H1 (cell line): ENCODE measurements at regions not wholly inside any gene's neighbourhood (a gene's known extent, or its start where the extent isn't known, plus 50 kb on each side); places are given as distances from the start of the nearest gene placed in this dataset.

Source experiments
- CTCF ChIA-PET: fragments of 300-600 bp; sonication (Branson Sonifier 250); formaldehyde crosslinking; loops from one replicate; lab custom pipeline; 2021; ENCODE audit not compliant: partially characterized antibody; lab: Charles Lee
- POLR2A ChIA-PET: fragments of 300-600 bp; sonication (Branson Sonifier 250); formaldehyde crosslinking; loops from one replicate; lab custom pipeline; 2021; ENCODE audit warnings: inconsistent platforms; ENCODE audit not compliant: partially characterized antibody; lab: Charles Lee
- DNase-seq, 2 experiments: peaks; one replicate each; pipeline versions ENCODE4 v3.0.0 to v3.0.0-alpha.2; 2010 to 2022; ENCODE audit warnings: low spot score in 2 of 2, low read depth in 1 of 2, mixed read lengths in 1 of 2
- FAIRE-seq: peaks from 2 replicates; lab custom pipeline; 2011; peaks lifted over from hg19 to GRCh38; lab: Jason Lieb, UNC
- H2AFZ ChIP-seq: 2 replicates; pipeline ENCODE4 v1.8.1; 2012; ENCODE audit warnings: low read length, inconsistent platforms
- H2AK5ac ChIP-seq: 2 replicates; pipeline ENCODE4 v1.6.1; 2013; ENCODE audit warnings: low read depth, low read length
- H2BK120ac ChIP-seq: replicated peaks from 2 replicates; pipeline ENCODE3; 2013; ENCODE audit warnings: low read depth, low read length, inconsistent platforms
- H2BK12ac ChIP-seq: 2 replicates; pipeline ENCODE4 v1.6.1; 2013; ENCODE audit warnings: low read depth, low read length
- H2BK15ac ChIP-seq: 2 replicates; pipeline ENCODE4 v1.6.1; 2013; ENCODE audit warnings: low read length
- H2BK20ac ChIP-seq: 2 replicates; pipeline ENCODE4 v1.6.1; 2013; ENCODE audit warnings: low read length
- H2BK5ac ChIP-seq: 2 replicates; pipeline ENCODE4 v1.6.1; 2013; ENCODE audit warnings: low read depth, low read length
- H3K14ac ChIP-seq: 2 replicates; pipeline ENCODE4 v1.6.1; 2013; ENCODE audit warnings: inconsistent platforms; ENCODE audit not compliant: insufficient read length
- H3K18ac ChIP-seq: 2 replicates; pipeline ENCODE4 v1.6.1; 2013; ENCODE audit warnings: low read length; ENCODE audit errors: extremely low read depth
- H3K23ac ChIP-seq: 2 replicates; pipeline ENCODE4 v1.6.1; 2013; ENCODE audit warnings: inconsistent platforms; ENCODE audit not compliant: insufficient read length
- H3K23me2 ChIP-seq: 2 replicates; pipeline ENCODE4 v1.6.1; 2013; ENCODE audit warnings: low read depth, low read length
- H3K27ac ChIP-seq: 2 replicates; pipeline ENCODE4 v1.6.1; 2011; ENCODE audit warnings: low read depth, low read length, inconsistent platforms
- H3K27me3 ChIP-seq, 4 experiments: replicated peaks in 1 of 4; 1 replicate in 1 of 4; 2 replicates in 3 of 4; pipeline versions ENCODE4 v1.6.1 to v1.8.1; 2011 to 2013; ENCODE audit warnings: low read length in 3 of 4, mild to moderate bottlenecking in 3 of 4, inconsistent platforms in 2 of 4, mixed read lengths in 2 of 4, moderate library complexity in 1 of 4; ENCODE audit not compliant: control insufficient read depth in 3 of 4, insufficient read depth in 3 of 4; ENCODE audit errors: extremely low read depth in 1 of 4
- H3K36me3 ChIP-seq, 4 experiments: 2 replicates each; pipeline versions ENCODE4 v1.6.1 to v1.8.1; 2011 to 2013; ENCODE audit warnings: mild to moderate bottlenecking in 4 of 4, low read length in 3 of 4, moderate library complexity in 2 of 4, control low read depth in 1 of 4, inconsistent platforms in 1 of 4; ENCODE audit not compliant: insufficient read depth in 4 of 4, control insufficient read depth in 2 of 4
- H3K4ac ChIP-seq: replicated peaks from 2 replicates; pipeline ENCODE3; 2013; ENCODE audit warnings: low read length, low read depth, mixed read lengths, inconsistent platforms; ENCODE audit not compliant: insufficient read length
- H3K4me1 ChIP-seq, 4 experiments: replicated peaks in 1 of 4; 1 replicate in 1 of 4; 2 replicates in 3 of 4; pipeline versions ENCODE4 v1.6.1 to v1.8.1; 2011 to 2013; ENCODE audit warnings: low read length in 3 of 4, inconsistent platforms in 2 of 4, mixed read lengths in 1 of 4; ENCODE audit not compliant: insufficient read depth in 4 of 4, control insufficient read depth in 3 of 4
- H3K4me2 ChIP-seq, 2 experiments: 2 replicates each; pipeline versions ENCODE4 v1.6.1 to v1.8.1; 2011 to 2013; ENCODE audit warnings: low read depth in 2 of 2, low read length in 2 of 2, control low read depth in 1 of 2, inconsistent platforms in 1 of 2, mild to moderate bottlenecking in 1 of 2; ENCODE audit not compliant: insufficient read depth in 1 of 2
- H3K4me3 ChIP-seq, 4 experiments: fragments of 200-600, 300-600 bp in 1 of 4; sonication (generic), shearing (Covaris generic), sonication (Bioruptor Twin) in 1 of 4; 2 replicates each; pipeline versions ENCODE4 v1.5.1 to v1.8.1; 2011 to 2016; ENCODE audit warnings: low read length in 4 of 4, low read depth in 3 of 4, control low read depth in 2 of 4, inconsistent platforms in 2 of 4, mild to moderate bottlenecking in 2 of 4, mixed read lengths in 1 of 4, moderate library complexity in 1 of 4; ENCODE audit not compliant: insufficient read depth in 2 of 4; ENCODE audit errors: extremely low read depth in 1 of 4
- H3K56ac ChIP-seq: replicated peaks from 2 replicates; pipeline ENCODE3; 2013; ENCODE audit warnings: low read depth, mild to moderate bottlenecking, mixed read lengths, low read length, inconsistent platforms; ENCODE audit not compliant: insufficient read length
- H3K79me1 ChIP-seq: 2 replicates; pipeline ENCODE4 v1.6.1; 2013; ENCODE audit warnings: low read depth, low read length, control low read depth
- H3K79me2 ChIP-seq, 2 experiments: 2 replicates each; pipeline versions ENCODE4 v1.6.1 to v1.8.1; 2012 to 2013; ENCODE audit warnings: low read length in 2 of 2, mild to moderate bottlenecking in 2 of 2, inconsistent platforms in 1 of 2; ENCODE audit not compliant: insufficient read depth in 2 of 2, control insufficient read depth in 1 of 2
- H3K9ac ChIP-seq, 4 experiments: replicated peaks in 1 of 4; 1 replicate in 1 of 4; 2 replicates in 3 of 4; pipeline versions ENCODE4 v1.6.1 to v1.8.1; 2011 to 2013; ENCODE audit warnings: low read depth in 3 of 4, low read length in 3 of 4, control low read depth in 2 of 4, mild to moderate bottlenecking in 2 of 4, moderate library complexity in 2 of 4, inconsistent platforms in 1 of 4; ENCODE audit errors: extremely low read depth in 1 of 4
- H3K9me3 ChIP-seq, 2 experiments: 2 replicates each; pipeline versions ENCODE4 v1.6.1 to v1.8.1; 2012 to 2013; ENCODE audit warnings: mild to moderate bottlenecking in 2 of 2, moderate library complexity in 2 of 2, control low read depth in 1 of 2, inconsistent platforms in 1 of 2, low read depth in 1 of 2, low read length in 1 of 2, mixed read lengths in 1 of 2; ENCODE audit not compliant: insufficient read depth in 2 of 2
- H4K20me1 ChIP-seq, 2 experiments: replicated peaks in 1 of 2; 2 replicates each; pipeline versions ENCODE3 to v1.8.1; 2011 to 2013; ENCODE audit warnings: inconsistent platforms in 2 of 2, low read length in 2 of 2, mild to moderate bottlenecking in 1 of 2; ENCODE audit not compliant: insufficient read depth in 2 of 2, control insufficient read depth in 1 of 2
- H4K5ac ChIP-seq: 2 replicates; pipeline ENCODE4 v1.6.1; 2013; ENCODE audit warnings: low read length, low read depth, mixed read lengths, inconsistent platforms; ENCODE audit not compliant: insufficient read length
- H4K8ac ChIP-seq: 2 replicates; pipeline ENCODE4 v1.8.0; 2013; ENCODE audit warnings: mild to moderate bottlenecking, moderate library complexity, low read length, inconsistent platforms; ENCODE audit not compliant: insufficient read depth; ENCODE audit errors: extremely low read depth
- H4K91ac ChIP-seq: replicated peaks from 2 replicates; pipeline ENCODE3; 2013; ENCODE audit warnings: low read length, mixed read lengths, inconsistent platforms; ENCODE audit not compliant: insufficient read length
- ASH2L ChIP-seq: fragments of 200-600, 300-600 bp; sonication (generic); IDR thresholded peaks from one replicate; pipeline ENCODE4 v1.7.1; 2017; ENCODE audit warnings: low read length
- GABPA ChIP-seq: IDR thresholded peaks from 2 replicates; pipeline ENCODE4 v1.6.1; 2011; ENCODE audit warnings: mild to moderate bottlenecking, low read length, moderate library complexity, borderline replicate concordance; ENCODE audit not compliant: insufficient read depth
- GTF2F1 ChIP-seq: IDR thresholded peaks from 2 replicates; pipeline ENCODE4 v1.6.1; 2012; ENCODE audit warnings: low read depth, low read length, improper control_type of control experiment, borderline replicate concordance
- JUND ChIP-seq: IDR thresholded peaks from 2 replicates; pipeline ENCODE4 v1.6.1; 2011; ENCODE audit warnings: mild to moderate bottlenecking, improper control_type of control experiment, low read length
- RNF2 ChIP-seq: fragments of 200-900, 300-1000 bp; sonication (generic); IDR thresholded peaks from 2 replicates; pipeline ENCODE4 v1.7.1; 2016; ENCODE audit warnings: borderline replicate concordance, low read depth, mild to moderate bottlenecking, antibody characterized with exemption, low read length; ENCODE audit not compliant: poor library complexity, severe bottlenecking; ENCODE audit errors: missing control alignments
- WGBS, 2 experiments: shearing (Covaris generic) in 1 of 2; methylation state at CpG; one replicate each; pipeline versions ENCODE4 v1.1.6 to v1.1.7; 2013 to 2015; ENCODE audit warnings: low lambda C conversion rate in 2 of 2, mixed read lengths in 2 of 2, inconsistent platforms in 1 of 2, low coverage in 1 of 2, missing lambda C conversion rate in 1 of 2; ENCODE audit not compliant: insufficient replicate concordance in 2 of 2, insufficient coverage in 1 of 2, insufficient read length in 1 of 2; ENCODE audit errors: extremely low coverage in 1 of 2, missing lambda C conversion rate in 1 of 2; 5-methylcytosine and 5-hydroxymethylcytosine counted together

GRCh38 chr11:127625402-127625801, 624.8 kb upstream of the KIRREL3 start:
- Histone ChIP-seq H2BK120ac (no peak overlapping the region), H3K27ac (no peak overlapping the region), H3K23me2 (no peaks in the 10 kb centered on the region), H3K4ac (no peak overlapping the region), H3K79me2 (no peaks in the 10 kb centered on the region), H3K4me3 (no peak overlapping the region), H4K91ac (no peak overlapping the region), H2BK20ac (no peak overlapping the region), H3K9ac (no peak overlapping the region), H2BK12ac (no peak overlapping the region), H2BK15ac (no peak overlapping the region), H2AK5ac (no peak overlapping the region), H4K5ac (no peak overlapping the region), H2AFZ (no peak overlapping the region), H3K14ac (no peak overlapping the region), H3K4me1 (no peaks in the 10 kb centered on the region), H2BK5ac (no peak overlapping the region), H3K4me2 (no peak overlapping the region), H3K56ac (no peak overlapping the region), H3K36me3 (no peaks in the 10 kb centered on the region), H4K8ac (no peak overlapping the region), H4K20me1 (no peaks in the 10 kb centered on the region), H3K18ac (no peak overlapping the region), H3K23ac (no peak overlapping the region), H3K27me3 (no peaks in the 10 kb centered on the region; a peak in 1 of 7 replicates), H3K79me1 (no peaks in the 10 kb centered on the region), H3K9me3 (no peaks in the 10 kb centered on the region)
- FAIRE-seq = no peak
- WGBS, 2 experiments = 96% methylated on average over 3 of the region's 3 CpGs; no CpG with 5 or more reads in 1 of the 2 experiments
- no peak for DNase-seq
- ChIA-PET POLR2A (no interaction called here), CTCF (interaction anchor here (0.9 kb wide), 1 partner anchor 532 kb away, joined by 4 read pairs; no protein-coding TSS in a partner anchor)
- no peak for TF ChIP-seq JUND
- TF ChIP-seq GTF2F1 = no peak
- TF ChIP-seq GABPA = no peak
- TF ChIP-seq ASH2L = no peak
- no peak for TF ChIP-seq RNF2
